Fibroblast of mammary gland (primary cell): ENCODE measurements at regions not wholly inside any gene's neighbourhood (a gene's known extent, or its start where the extent isn't known, plus 50 kb on each side); places are given as distances from the start of the nearest gene placed in this dataset.
A peak's percentile ranks its signal among the peaks of the same experiment; 100 is the strongest.

ENCODE experiments used
- DNase-seq: peaks from one replicate; pipeline ENCODE4 v3.0.0-alpha.2; 2010; ENCODE audit warnings: low read depth
- H3K4me3 ChIP-seq: 2 replicates; pipeline ENCODE4 v1.5.1; 2011; ENCODE audit warnings: low read depth, mild to moderate bottlenecking, low read length, moderate library complexity; ENCODE audit not compliant: control insufficient read depth
- TF ChIP-seq, protein P1 (sequence below): conservative IDR thresholded peaks from 2 replicates; pipeline ENCODE4 v1.5.1; 2011; ENCODE audit warnings: low read depth, low read length, inconsistent platforms; ENCODE audit not compliant: control insufficient read depth, insufficient read depth

DNA sequence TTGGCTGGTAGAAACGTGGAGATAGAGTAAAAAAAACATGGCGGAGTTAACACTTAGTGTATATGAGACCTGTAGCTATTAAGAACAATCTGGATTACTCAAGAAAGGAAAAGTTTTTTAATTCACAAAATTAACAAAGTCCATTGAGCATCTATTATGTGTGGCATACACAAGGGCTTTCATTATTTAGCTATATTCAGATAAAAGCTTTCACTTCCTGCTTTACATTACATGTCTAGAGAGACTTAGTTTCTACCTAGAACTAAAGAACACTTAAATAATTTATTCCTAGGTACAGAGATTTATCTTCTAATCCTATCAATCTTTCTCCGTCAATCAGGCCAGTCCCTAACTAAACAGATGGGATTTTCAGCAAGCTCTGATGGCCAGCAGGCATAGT is 196.0 kb upstream of the SLC39A10 start:
- DNase-seq, result no peak
- no peak overlapping the region for H3K4me3 ChIP-seq
- TF ChIP-seq, protein P1, sequence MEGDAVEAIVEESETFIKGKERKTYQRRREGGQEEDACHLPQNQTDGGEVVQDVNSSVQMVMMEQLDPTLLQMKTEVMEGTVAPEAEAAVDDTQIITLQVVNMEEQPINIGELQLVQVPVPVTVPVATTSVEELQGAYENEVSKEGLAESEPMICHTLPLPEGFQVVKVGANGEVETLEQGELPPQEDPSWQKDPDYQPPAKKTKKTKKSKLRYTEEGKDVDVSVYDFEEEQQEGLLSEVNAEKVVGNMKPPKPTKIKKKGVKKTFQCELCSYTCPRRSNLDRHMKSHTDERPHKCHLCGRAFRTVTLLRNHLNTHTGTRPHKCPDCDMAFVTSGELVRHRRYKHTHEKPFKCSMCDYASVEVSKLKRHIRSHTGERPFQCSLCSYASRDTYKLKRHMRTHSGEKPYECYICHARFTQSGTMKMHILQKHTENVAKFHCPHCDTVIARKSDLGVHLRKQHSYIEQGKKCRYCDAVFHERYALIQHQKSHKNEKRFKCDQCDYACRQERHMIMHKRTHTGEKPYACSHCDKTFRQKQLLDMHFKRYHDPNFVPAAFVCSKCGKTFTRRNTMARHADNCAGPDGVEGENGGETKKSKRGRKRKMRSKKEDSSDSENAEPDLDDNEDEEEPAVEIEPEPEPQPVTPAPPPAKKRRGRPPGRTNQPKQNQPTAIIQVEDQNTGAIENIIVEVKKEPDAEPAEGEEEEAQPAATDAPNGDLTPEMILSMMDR, result no peak

DNA sequence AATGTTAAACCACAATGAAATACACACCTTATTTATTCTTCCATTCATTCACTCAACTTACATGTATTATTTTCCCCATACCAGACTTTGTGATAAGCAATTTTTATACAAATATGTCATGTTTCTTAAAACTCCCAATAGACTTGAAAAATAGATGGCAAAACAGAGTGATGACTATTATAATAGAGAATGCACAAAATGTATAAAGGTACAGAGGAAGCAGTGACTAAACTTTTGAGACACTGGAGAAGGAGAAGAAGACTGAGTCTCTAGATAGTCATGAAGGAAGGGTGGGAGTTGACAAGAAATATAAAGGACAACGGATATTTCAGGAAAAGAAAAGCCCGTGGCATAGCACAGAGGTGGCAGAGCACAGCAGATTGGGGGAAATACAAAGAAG is 198.1 kb upstream of the SLC39A10 start:
- TF ChIP-seq, protein P1, result no peak
- H3K4me3 ChIP-seq, result no peak overlapping the region
- DNase-seq, result no peak

DNA sequence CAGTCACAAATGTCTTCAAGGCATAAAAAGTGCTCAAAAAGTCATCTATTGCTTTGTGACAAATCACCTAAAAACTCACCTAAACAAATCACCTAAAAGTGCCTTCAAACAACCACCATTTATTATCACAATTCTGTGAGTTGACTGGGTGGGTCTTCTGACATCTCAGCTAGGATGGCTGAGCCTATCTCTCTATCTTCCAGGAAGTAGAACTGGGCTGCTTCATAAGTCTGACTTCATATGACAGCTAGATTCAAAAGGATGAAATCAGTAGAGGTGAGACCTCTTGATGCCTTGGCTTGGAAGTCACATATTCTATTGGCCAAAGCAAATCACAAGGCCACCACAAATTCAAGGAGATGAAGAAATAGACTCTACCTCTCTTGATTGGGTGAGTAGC is 199.2 kb upstream of the SLC39A10 start:
- no peak overlapping the region for H3K4me3 ChIP-seq
- no peak for DNase-seq
- TF ChIP-seq, protein P1, result no peak

DNA sequence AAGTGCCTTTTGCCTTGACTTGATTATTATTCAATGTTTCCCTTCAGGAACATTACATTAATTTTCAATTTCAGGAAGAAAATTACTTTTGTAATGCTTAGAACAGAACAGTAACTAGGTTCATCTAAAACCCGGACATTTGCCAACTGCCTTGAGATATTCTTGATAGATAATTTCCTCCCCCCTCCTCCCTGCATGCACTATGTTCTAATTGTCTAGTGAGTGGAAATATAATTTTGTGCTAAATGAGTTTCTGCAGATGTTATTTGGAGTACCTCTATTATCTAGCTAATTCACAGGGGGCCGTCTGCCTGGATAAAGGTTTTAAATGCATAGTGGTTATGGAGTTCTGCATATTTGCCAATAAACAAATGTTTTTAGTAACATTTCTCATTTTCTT is 200.3 kb upstream of the SLC39A10 start:
- no peak for DNase-seq
- TF ChIP-seq, protein P1, result no peak
- no peak overlapping the region for H3K4me3 ChIP-seq

DNA sequence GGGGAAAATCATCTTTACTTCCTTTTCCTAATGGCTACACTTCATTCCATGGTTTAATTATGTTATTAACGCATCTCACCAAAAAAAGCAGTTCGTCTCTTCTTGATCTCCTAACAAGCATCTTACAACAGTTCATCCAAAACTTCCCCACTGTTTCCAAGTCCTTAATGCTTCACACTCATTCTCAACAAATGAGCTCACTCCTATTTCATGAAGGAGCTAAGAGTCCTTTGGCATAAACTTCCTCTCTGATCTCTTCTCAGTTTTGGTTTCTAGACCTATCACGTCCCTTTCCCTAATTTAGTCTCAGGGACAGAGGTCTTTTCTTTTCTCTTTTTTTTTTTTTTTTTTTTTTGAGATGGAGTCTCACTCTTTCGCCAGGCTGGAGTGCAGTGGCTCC is 205.9 kb upstream of the SLC39A10 start:
- no peak overlapping the region for H3K4me3 ChIP-seq
- DNase-seq, result peak; percentile 14
- TF ChIP-seq, protein P1, result no peak

DNA sequence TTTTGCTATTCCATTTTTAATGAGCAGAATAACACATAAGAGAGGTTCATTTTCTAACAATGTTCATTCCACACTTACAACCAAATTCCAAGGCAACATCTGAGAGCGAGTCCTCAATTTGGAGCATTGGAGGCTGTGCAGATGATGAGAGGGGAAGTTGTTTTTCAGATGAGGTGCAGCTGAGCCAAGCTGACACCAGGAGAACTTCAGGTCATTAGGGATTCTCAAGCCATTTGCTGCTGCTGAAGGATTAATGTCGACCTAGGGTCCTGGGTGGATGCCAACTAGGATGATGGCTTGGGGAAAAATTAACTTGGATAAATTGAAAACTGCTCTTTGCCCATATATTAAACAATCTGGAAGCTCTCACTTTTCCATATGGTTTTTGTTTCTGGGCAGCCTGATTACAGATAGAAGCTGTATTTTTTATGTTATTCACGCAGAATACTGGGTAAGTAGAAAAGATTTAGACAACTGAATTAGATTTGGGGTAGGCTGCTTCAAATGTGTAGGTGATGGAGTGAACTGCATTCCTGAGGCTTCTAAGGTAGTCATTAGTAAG is 206.4 kb upstream of the SLC39A10 start:
- DNase-seq, result no peak
- TF ChIP-seq, protein P1, result no peak
- H3K4me3 ChIP-seq, result no peak overlapping the region
